ENCODE measurements at regions not wholly inside any gene's neighbourhood (a gene's known extent, or its start where the extent isn't known, plus 50 kb on each side); places are given as distances from the start of the nearest gene placed in this dataset.

DNA sequence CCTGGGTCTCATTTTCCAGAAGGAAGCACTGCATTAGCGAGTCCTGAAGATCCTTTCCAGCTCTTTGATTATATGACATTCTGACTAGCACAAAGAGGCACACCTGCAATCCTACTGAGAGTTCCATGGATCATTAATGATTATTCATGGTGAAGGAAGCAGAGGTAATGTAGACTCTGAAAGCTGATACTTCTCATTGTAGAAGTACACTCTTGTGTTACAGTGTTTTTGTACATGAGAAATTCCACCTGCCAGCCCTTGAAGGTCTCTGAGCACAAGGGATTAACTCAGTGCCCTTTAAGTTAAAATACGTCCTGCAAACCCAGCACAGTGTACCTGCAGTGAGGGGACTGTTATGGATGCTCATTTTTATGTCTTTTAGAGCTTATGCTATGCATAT is 558.8 kb upstream of the FBXO33 start:
- TF ChIP-seq, protein P1, sequence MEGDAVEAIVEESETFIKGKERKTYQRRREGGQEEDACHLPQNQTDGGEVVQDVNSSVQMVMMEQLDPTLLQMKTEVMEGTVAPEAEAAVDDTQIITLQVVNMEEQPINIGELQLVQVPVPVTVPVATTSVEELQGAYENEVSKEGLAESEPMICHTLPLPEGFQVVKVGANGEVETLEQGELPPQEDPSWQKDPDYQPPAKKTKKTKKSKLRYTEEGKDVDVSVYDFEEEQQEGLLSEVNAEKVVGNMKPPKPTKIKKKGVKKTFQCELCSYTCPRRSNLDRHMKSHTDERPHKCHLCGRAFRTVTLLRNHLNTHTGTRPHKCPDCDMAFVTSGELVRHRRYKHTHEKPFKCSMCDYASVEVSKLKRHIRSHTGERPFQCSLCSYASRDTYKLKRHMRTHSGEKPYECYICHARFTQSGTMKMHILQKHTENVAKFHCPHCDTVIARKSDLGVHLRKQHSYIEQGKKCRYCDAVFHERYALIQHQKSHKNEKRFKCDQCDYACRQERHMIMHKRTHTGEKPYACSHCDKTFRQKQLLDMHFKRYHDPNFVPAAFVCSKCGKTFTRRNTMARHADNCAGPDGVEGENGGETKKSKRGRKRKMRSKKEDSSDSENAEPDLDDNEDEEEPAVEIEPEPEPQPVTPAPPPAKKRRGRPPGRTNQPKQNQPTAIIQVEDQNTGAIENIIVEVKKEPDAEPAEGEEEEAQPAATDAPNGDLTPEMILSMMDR (IDR thresholded peaks at IDR 0.05): no peak
- TF ChIP-seq POLR2A (IDR thresholded peaks at IDR 0.05): no peak
